GM19043 (cell line): ENCODE measurements at regions not wholly inside any gene's neighbourhood (a gene's known extent, or its start where the extent isn't known, plus 50 kb on each side); places are given as distances from the start of the nearest gene placed in this dataset.

Source experiments
- ATAC-seq: cut with Tn5 transposase; IDR thresholded peaks from one replicate; pipeline ENCODE4 v1.9.1; 2021; ENCODE audit warnings: low read depth; ENCODE audit not compliant: unreplicated experiment

DNA sequence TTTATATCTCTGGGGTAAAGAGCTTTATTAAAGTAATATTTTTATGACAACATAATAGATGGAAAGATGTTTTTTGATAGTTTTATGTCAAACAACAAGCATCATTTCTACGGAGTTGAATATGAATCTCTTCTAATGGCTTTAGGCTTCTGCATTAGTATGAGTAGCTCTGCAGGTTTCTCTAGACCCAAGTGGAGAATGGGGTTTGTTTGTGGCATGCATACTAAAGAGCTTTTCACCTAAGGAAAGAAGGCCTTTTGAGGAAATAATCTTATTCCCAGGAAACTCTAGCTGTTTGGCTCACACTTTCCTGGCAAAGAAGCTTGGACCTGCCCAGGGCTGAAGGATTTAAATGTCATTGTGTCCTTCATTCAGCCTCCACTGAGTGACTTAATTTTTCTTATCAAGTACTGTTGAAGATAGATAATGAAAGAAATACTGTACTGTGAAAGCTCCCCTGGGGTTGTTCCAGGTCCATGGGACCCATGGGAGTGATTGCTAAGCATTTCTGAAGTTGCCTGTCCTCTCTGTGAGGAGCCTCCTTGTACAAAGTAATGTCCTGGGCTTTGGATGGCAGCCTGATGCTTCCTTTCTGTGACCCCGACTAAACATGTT is 469.3 kb downstream of the LRIG3 start:
- no peak for ATAC-seq

- no peak for ATAC-seq
These were observed 467.8 kb downstream of the LRIG3 start for GRCh38 chr12:58452546-58452945.

- ATAC-seq = no peak
These were observed 467.0 kb downstream of the LRIG3 start for GRCh38 chr12:58453306-58453705.

DNA sequence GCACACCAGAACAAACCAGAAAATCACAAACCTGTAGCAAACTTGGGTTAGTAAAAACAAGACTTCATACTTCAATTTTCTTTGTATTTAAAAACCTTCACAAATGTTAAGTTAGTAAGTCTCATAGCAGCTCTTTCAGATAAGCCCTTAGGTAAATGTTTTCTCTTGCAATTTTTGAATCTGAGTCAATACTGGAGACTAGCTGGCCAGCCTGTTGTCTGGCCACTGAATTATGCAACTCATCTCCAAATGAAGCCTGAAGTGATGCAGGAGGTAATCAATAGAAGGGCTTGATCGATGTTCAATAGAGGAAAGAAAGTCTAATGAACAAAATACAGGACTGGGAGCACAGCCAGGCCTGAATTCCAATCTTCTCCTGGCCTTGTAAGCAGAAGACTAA is 465.2 kb downstream of the LRIG3 start:
- ATAC-seq = no peak

DNA sequence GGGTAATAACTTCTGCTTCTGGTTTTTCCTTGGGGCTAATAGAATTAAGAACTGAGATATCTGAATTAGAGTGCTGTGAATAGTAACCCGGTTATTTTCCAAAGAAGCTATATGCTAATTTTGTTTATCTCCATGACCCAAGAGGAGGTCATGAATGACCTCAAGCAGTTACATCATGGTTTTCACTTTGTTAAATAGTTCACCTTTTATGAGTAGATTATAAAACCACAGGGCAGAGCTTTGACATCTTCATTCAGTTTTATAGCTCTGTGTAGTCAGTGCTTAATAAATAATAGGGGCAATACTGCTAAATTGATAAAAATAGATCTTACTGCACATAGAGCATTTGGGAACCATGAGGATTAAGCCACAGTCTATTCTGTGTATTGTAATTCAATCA is 462.2 kb downstream of the LRIG3 start:
- ATAC-seq = no peak

DNA sequence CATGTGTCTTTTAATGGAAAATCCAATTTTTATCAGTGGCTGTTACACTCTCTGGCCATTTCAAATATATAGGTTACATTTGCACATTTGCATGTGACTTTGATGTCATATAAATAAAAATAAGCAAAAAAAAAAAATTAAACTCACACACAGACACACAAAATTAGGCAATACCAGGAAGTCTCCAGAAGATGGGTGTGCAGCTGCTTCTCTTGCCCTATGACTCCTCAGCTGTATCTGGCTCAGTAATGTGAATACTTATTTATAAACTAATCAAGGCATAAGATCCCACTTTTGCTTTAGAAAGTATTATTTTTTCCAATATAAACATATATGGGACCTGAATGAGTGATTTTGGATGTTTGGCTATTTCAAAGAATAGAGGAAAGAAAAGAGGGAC is 461.1 kb downstream of the LRIG3 start:
- no peak for ATAC-seq

DNA sequence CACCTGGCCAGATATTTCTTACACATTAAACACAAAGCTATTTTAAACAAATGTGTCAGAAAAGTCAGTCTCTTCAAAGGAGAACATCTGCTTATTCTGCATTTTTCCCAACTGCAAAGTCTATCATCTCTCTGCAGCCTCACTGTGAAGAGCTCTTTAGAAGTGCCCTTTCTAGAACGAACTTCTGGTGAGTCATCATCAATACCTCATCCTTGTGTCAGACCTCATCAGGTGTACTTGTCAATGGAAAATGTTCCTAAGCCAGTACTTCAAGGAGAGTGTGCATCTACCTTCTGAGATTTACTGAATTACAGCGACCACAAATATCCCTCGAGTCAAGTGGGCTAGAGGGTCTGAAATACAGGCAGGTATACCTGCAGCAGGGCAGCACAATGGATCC is 457.3 kb downstream of the LRIG3 start:
- ATAC-seq = no peak

GRCh38 chr12:58465418-58465817 is 454.9 kb downstream of the LRIG3 start:
- ATAC-seq = no peak

- ATAC-seq = no peak
These were observed 449.9 kb downstream of the LRIG3 start for GRCh38 chr12:58470266-58471010.

GRCh38 chr12:58479401-58479800 is 440.9 kb downstream of the LRIG3 start:
- ATAC-seq = no peak

GRCh38 chr12:58481811-58482210 is 438.5 kb downstream of the LRIG3 start:
- ATAC-seq = no peak

GRCh38 chr12:58487255-58487654 is 433.0 kb downstream of the LRIG3 start:
- no peak for ATAC-seq

DNA sequence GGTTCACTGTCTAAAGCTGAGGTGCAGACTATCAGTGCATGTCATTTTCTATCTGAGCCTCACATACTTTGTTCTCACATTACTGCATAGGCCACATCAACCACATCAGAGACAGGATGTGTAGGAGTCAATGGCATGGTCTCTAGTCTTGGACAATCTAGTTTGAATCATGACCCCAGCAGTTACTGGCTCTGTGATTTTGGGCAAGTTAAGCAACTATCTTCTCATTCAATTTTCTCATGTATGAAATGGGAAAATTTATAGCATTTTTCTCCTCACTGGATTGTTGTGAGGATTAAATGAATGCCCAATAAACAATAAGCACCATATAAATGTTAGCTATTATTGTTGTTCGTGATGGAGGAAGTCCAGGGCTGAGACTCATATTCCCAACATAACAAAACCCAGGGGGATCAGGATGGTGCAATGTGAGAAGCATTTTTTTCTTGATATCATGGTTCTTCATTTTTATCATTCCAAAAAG is 432.6 kb downstream of the LRIG3 start:
- ATAC-seq = no peak

DNA sequence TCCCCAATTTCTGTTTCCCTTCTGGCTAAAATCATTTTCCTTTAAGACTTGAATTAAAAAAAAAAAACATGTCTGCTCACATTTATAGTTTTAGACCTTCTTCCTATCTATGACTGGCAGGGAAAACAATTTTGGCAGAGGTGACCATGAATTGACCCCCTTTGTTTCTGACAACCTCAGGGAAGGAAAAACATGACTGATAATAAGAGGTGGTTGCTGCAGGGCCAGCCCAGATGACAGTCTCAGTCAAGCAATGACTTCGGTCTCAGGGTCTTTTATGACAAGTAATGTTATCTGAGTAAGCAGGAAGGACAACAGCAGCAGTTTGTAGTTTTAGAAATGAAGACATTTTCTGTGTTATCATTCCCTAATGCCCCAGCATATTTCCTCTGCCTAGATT is 430.9 kb downstream of the LRIG3 start:
- ATAC-seq = no peak

DNA sequence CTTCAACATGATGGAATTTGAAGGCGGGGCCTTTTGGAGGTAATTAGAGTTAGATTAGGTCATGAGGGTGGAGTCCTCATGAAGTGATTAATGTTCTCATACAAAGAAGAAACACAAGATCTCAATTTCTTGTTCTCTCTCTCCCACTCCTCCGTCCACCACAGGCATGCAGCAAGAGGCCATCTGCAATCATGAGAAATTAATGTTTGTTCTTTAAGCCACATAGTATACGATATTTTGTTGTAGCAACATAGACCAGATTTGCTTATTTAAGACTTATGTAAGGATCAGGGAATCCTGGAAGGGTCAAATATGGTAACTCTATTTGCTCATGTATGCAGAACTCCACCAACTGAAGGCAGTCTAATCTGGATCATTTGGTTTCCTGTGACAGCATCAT is 429.0 kb downstream of the LRIG3 start:
- no peak for ATAC-seq

GRCh38 chr12:58496411-58497190 is 423.7 kb downstream of the LRIG3 start:
- no peak for ATAC-seq

- no peak for ATAC-seq
These were observed 419.9 kb downstream of the LRIG3 start for GRCh38 chr12:58500399-58500798.

DNA sequence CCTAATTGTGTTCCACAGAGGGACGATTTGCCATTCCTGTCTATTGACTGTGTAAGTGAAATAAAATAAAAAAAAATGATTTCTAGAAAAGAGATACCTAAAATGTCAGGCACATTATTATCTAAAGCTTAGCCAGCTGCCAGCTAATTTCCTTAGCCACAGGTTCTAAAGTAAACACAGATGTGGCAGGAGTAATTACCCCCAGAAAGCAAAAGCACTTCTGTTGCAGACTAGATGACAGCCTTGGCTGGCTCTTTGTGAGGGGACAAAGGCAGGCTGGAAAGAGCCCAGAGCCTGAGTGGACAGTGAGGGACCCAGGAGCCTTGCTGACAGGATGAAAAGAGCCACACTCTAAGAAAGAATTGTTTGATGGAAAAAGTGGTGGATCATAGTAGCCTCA is 418.1 kb downstream of the LRIG3 start:
- ATAC-seq = no peak

- no peak for ATAC-seq
These were observed 417.5 kb downstream of the LRIG3 start for GRCh38 chr12:58502841-58503240.

DNA sequence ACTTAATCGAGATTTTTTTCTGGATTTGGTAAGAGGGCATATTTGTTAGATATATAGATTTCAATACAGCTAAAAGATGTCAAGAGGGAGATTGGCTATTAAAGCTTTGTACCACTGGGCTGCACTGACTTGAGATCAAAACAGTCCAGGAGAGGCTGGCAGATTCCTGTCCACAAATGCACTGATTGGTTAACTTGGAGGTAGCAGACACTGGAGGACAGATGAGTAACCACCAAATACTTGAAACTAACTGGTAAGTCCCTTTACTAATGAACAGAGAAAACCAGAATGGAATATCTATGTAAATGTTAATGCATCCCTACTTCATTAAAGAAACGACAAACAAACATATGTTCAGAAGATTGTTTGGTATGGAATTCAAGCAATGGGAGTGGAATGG is 416.6 kb downstream of the LRIG3 start:
- no peak for ATAC-seq

GRCh38 chr12:58504143-58504938 is 416.0 kb downstream of the LRIG3 start:
- no peak for ATAC-seq
